IMR-90 (cell line): ENCODE measurements at regions not wholly inside any gene's neighbourhood (a gene's known extent, or its start where the extent isn't known, plus 50 kb on each side); places are given as distances from the start of the nearest gene placed in this dataset.

Experiments used
- ATAC-seq: fragments of 200-7000 bp; cut with Tn5 transposase; 2 replicates; pipeline ENCODE4 v1.9.1; 2020; ENCODE audit warnings: low read depth, mild to moderate bottlenecking, moderate library complexity
- BruUV-seq: library from RNA; stranded (reverse); fragments of 400-500 nt; replicated peaks from 2 replicates; lab custom pipeline; 2021; lab: Mats Ljungman, UMichigan
- CTCF ChIA-PET: fragments of 300-600 bp; formaldehyde crosslinking; extraction: SDS; loops from one replicate; lab custom pipeline; 2021; ENCODE audit warnings: antibody characterized with exemption; lab: Yijun Ruan, JAX
- POLR2A ChIA-PET: fragments of 300-600 bp; sonication (Branson Sonifier 250); formaldehyde crosslinking; loops from one replicate; lab custom pipeline; 2022; ENCODE audit warnings: antibody characterized with exemption; ENCODE audit not compliant: unreplicated experiment; lab: Charles Lee
- DNase-seq: peaks from one replicate; pipeline ENCODE4 v3.0.0; 2013
- H2AFZ ChIP-seq: replicated peaks from 2 replicates; pipeline ENCODE3; 2013; ENCODE audit warnings: low read length, mild to moderate bottlenecking; ENCODE audit not compliant: poor library complexity
- H2AK5ac ChIP-seq: 2 replicates; pipeline ENCODE4 v1.6.1; 2013; ENCODE audit warnings: low read depth, low read length, inconsistent platforms
- H2AK9ac ChIP-seq: replicated peaks from 2 replicates; pipeline ENCODE3; 2013; ENCODE audit warnings: mild to moderate bottlenecking, low read depth, low read length, moderate library complexity; ENCODE audit not compliant: poor library complexity
- H2BK120ac ChIP-seq: 2 replicates; pipeline ENCODE4 v1.6.1; 2013; ENCODE audit warnings: low read depth, low read length, inconsistent platforms
- H2BK15ac ChIP-seq: 3 replicates; pipeline ENCODE4 v1.6.1; 2013; ENCODE audit warnings: low read depth, low read length, inconsistent platforms
- H2BK20ac ChIP-seq: 2 replicates; pipeline ENCODE4 v1.6.1; 2013; ENCODE audit warnings: low read depth, mild to moderate bottlenecking, inconsistent platforms, low read length, moderate library complexity
- H2BK5ac ChIP-seq: 2 replicates; pipeline ENCODE4 v1.6.1; 2013; ENCODE audit warnings: mild to moderate bottlenecking, low read depth, low read length, inconsistent platforms; ENCODE audit not compliant: poor library complexity, severe bottlenecking
- H3K14ac ChIP-seq: replicated peaks from 2 replicates; pipeline ENCODE4 v1.6.1; 2013; ENCODE audit warnings: low read depth, low read length, inconsistent platforms
- H3K18ac ChIP-seq: 2 replicates; pipeline ENCODE4 v1.6.1; 2013; ENCODE audit warnings: low read depth, low read length, control low read depth
- H3K23ac ChIP-seq: 2 replicates; pipeline ENCODE4 v1.6.1; 2013; ENCODE audit warnings: low read depth, low read length, inconsistent platforms
- H3K27ac ChIP-seq: 2 replicates; pipeline ENCODE4 v1.5.1; 2013; ENCODE audit warnings: mild to moderate bottlenecking, control low read depth, low read length; ENCODE audit not compliant: insufficient read depth
- H3K27me3 ChIP-seq: 2 replicates; pipeline ENCODE4 v1.6.1; 2013; ENCODE audit warnings: low read length; ENCODE audit not compliant: control insufficient read depth, insufficient read depth
- H3K36me3 ChIP-seq: 2 replicates; pipeline ENCODE4 v1.6.1; 2013; ENCODE audit warnings: low read length, mixed read lengths; ENCODE audit not compliant: control insufficient read depth, insufficient read depth
- H3K4ac ChIP-seq: 2 replicates; pipeline ENCODE4 v1.6.1; 2013; ENCODE audit warnings: low read depth, low read length, inconsistent platforms
- H3K4me1 ChIP-seq: 2 replicates; pipeline ENCODE4 v1.6.1; 2013; ENCODE audit warnings: low read length, mixed read lengths; ENCODE audit not compliant: control insufficient read depth, insufficient read depth
- H3K4me2 ChIP-seq: 2 replicates; pipeline ENCODE4 v1.6.1; 2013; ENCODE audit warnings: low read depth, mild to moderate bottlenecking, control low read depth, low read length, moderate library complexity
- H3K4me3 ChIP-seq: 2 replicates; pipeline ENCODE4 v1.5.1; 2013; ENCODE audit warnings: low read depth, mild to moderate bottlenecking, control low read depth, low read length, moderate library complexity; ENCODE audit not compliant: insufficient read depth
- H3K56ac ChIP-seq: 2 replicates; pipeline ENCODE4 v1.6.1; 2013; ENCODE audit warnings: low read length, inconsistent platforms; ENCODE audit not compliant: insufficient read depth; ENCODE audit errors: extremely low read depth
- H3K79me1 ChIP-seq, 2 experiments: 2 replicates each; pipeline ENCODE4 v1.6.1; 2013; ENCODE audit warnings: low read length in 2 of 2, inconsistent platforms in 1 of 2, low read depth in 1 of 2
- H3K9ac ChIP-seq: 2 replicates; pipeline ENCODE4 v1.6.1; 2013; ENCODE audit warnings: low read depth, low read length, control low read depth
- H3K9me1 ChIP-seq: 2 replicates; pipeline ENCODE4 v1.6.1; 2013; ENCODE audit warnings: low read length, inconsistent platforms; ENCODE audit not compliant: insufficient read depth
- H3K9me3 ChIP-seq: 2 replicates; pipeline ENCODE4 v1.6.1; 2013; ENCODE audit warnings: low read length; ENCODE audit not compliant: control insufficient read depth, insufficient read depth
- H4K20me1 ChIP-seq: 2 replicates; pipeline ENCODE4 v1.6.1; 2013; ENCODE audit warnings: low read length, inconsistent platforms; ENCODE audit not compliant: insufficient read depth
- H4K5ac ChIP-seq: 2 replicates; pipeline ENCODE4 v1.6.1; 2013; ENCODE audit warnings: mild to moderate bottlenecking, low read depth, low read length, control low read depth
- H4K8ac ChIP-seq, 2 experiments: 2 replicates each; pipeline ENCODE4 v1.6.1; 2013; ENCODE audit warnings: low read depth in 2 of 2, low read length in 2 of 2, control low read depth in 1 of 2, inconsistent platforms in 1 of 2
- H4K91ac ChIP-seq: 2 replicates; pipeline ENCODE4 v1.6.1; 2013; ENCODE audit warnings: low read depth, low read length, inconsistent platforms; ENCODE audit not compliant: insufficient read depth
- POLR2A ChIP-seq: IDR thresholded peaks from 2 replicates; pipeline ENCODE4 v1.6.1; 2012; ENCODE audit warnings: mild to moderate bottlenecking, low read depth, low read length
- RCOR1 ChIP-seq: IDR thresholded peaks from 2 replicates; pipeline ENCODE4 v1.6.1; 2012; ENCODE audit warnings: mild to moderate bottlenecking, low read length, improper control_type of control experiment; ENCODE audit not compliant: insufficient replicate concordance
- WGBS, 2 experiments: methylation state at CpG; one replicate each; pipeline versions ENCODE4 v1.1.5 to v1.1.7; 2013; ENCODE audit warnings: missing lambda C conversion rate in 2 of 2; ENCODE audit not compliant: insufficient read length in 1 of 2; ENCODE audit errors: extremely low coverage in 2 of 2; 5-methylcytosine and 5-hydroxymethylcytosine counted together
- dilution Hi-C: fragments of 300-500 bp; cut with HindIII; formaldehyde crosslinking; loops from one replicate; pipeline ENCODE4 v1.14.3; 2018; ENCODE audit warnings: low sequenced_read_pairs; ENCODE audit not compliant: unreplicated experiment
- in situ Hi-C: fragments of 300-500 bp; cut with MboI; formaldehyde crosslinking; loops from 3 replicates; pipeline ENCODE4 v1.14.3; 2019; ENCODE audit warnings: low sequenced_read_pairs, inconsistent platforms, mixed read lengths
- intact Hi-C: fragments of 100-400 bp; cut with micrococcal nuclease; formaldehyde crosslinking; loops from 2 replicates; pipeline ENCODE4 v1.10.0; 2022

DNA sequence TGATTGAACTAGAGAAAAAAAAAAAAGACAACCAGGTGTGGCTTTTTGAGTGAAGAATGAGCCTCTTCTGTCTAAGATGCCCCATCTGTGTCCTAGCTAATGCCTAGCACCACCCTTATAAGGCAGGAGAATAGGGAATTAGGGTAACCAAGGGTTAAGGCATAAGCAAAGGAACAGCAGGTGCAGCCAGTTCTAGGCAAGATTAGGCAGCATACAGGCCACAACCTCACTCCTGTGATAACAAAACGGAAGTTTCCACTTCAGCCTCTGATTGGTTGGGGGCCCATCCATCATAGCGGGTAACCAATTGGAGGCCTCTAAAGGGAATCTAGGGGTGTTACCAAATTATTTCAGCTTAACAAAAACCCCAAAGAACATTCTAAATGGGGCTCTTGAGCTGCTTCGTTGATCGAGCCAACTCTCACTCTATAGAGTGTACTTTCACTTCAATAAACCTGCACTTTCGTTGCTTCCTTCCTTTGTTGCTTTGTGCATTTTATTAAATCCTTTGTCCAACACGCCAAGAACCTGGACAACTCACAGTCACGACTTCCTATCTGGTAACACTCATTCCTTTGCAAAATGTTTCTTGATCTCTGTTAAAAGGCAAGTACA lies 61.9 kb upstream of the TAGAP start:
- H3K36me3 ChIP-seq = no peaks in the 10 kb centered on the region
- peaks cover 19% of the 10 kb centered on the region for H3K27me3 ChIP-seq
- H3K27ac ChIP-seq = no peak overlapping the region
- no peak overlapping the region for H4K91ac ChIP-seq
- no peak overlapping the region for H4K5ac ChIP-seq
- H3K79me1 ChIP-seq = no peaks in the 10 kb centered on the region
- H3K4me1 ChIP-seq = no peaks in the 10 kb centered on the region
- H3K23ac ChIP-seq = no peak overlapping the region
- H2AK5ac ChIP-seq = no peak overlapping the region
- no peak overlapping the region for H3K56ac ChIP-seq
- H3K14ac ChIP-seq = no peak overlapping the region
- H3K4ac ChIP-seq = no peak overlapping the region
- H3K18ac ChIP-seq = no peak overlapping the region
- ChIA-PET CTCF (interaction anchor here (1.0 kb wide), 1 partner anchor 64 kb away, joined by 3 read pairs; no protein-coding TSS in a partner anchor), POLR2A (no interaction called here)
- H2BK5ac ChIP-seq = no peak overlapping the region
- H3K9me1 ChIP-seq = no peaks in the 10 kb centered on the region
- BruUV-seq = no TSS peak
- peak overlapping the region; percentile 26 for H2AFZ ChIP-seq
- intact Hi-C loops (loop anchor here (10.0 kb wide), 1 partner anchor 312 kb away; no protein-coding TSS in a partner anchor), dilution Hi-C loops (no loop called here), in situ Hi-C loops (loop anchor here (25.0 kb wide), 1 partner anchor 894 kb away; no protein-coding TSS in a partner anchor)
- H3K4me3 ChIP-seq = no peak overlapping the region
- no peak overlapping the region for H2BK120ac ChIP-seq
- ATAC-seq (peak; percentile 59), DNase-seq (peak; percentile 40)
- TF ChIP-seq POLR2A (no peak), RCOR1 (no peak)
- no peaks in the 10 kb centered on the region for H4K20me1 ChIP-seq
- H3K4me2 ChIP-seq = no peak overlapping the region
- H2BK15ac ChIP-seq = no peak overlapping the region
- no peak overlapping the region for H2AK9ac ChIP-seq
- H4K8ac ChIP-seq = no peak overlapping the region
- no peaks in the 10 kb centered on the region for H3K9me3 ChIP-seq
- WGBS, 2 experiments = 69% methylated on average over 3 of the region's 7 CpGs; no CpG with 5 or more reads in 1 of the 2 experiments
- no peak overlapping the region for H3K9ac ChIP-seq
- no peak overlapping the region for H2BK20ac ChIP-seq
